ENCODE measurements at regions not wholly inside any gene's neighbourhood (a gene's known extent, or its start where the extent isn't known, plus 50 kb on each side); places are given as distances from the start of the nearest gene placed in this dataset.
"Not testable (repeated sequence)": the region's sequence is repeated elsewhere in the genome, so short reads cannot be mapped to it uniquely, and the experiment has no call there.

GRCh38 chr11:11717064-11717725, 95.4 kb upstream of the GALNT18 start:
- DNase-seq (ENCODE audit: low read depth), result no peak

DNA sequence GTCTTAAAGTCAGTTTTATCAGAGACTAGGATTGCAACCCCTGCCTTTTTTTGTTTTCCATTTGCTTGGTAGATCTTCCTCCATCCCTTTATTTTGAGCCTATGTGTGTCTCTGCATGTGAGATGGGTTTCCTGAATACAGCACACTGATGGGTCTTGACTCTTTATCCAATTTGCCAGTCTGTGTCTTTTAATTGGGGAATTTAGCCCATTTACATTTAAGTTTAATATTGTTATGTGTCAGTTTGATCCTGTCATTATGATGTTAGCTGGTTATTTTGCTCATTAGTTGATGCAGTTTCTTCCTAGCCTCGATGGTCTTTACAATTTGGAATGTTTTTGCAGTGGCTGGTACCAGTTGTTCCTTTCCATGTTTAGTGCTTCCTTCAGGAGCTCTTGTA, 93.3 kb upstream of the GALNT18 start:
- not testable (repeated sequence) for DNase-seq (ENCODE audit: low read depth)

GRCh38 chr11:11710556-11710955, 88.8 kb upstream of the GALNT18 start:
- no peak for DNase-seq (ENCODE audit: low read depth)

DNA sequence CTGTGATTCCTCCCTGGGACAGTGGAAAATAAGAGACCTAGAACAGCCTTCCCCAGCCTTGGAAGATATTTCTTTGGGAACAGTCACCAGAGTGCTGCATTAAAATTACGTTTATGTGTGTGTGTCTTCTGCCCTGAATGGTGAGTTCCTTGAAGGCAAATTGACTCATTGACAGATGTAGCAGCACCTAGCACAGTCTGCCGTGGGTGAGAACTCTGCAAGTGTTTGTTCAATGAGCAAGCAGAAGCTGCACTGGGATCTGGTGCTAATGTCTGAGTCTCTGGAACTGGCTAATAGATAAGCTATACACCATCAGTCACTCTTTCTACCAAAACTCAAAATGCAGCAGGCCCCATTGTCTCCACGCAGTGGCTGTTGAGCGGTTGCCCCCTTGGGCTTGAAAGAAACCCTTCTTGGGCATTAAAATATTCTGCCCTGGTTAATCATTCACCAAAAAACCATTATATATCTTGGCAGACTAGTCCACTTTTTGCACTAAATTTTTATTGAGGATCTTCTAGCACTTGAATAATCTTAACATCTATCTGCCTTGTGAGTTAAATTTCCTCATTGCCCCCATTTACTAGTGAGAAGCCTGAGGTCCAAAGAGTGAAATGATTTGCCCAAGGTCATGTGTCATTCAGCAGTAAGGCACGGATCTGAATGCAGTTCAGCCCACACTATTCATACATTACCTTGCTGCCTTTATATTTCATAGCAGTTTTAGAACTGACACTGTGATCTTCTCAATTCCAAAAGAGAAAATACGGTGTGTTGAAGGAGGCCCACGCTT, 87.8 kb upstream of the GALNT18 start:
- no peak for DNase-seq (ENCODE audit: low read depth)

- no peak for DNase-seq (ENCODE audit: low read depth)
Measured at GRCh38 chr11:11708256-11708655, 86.5 kb upstream of the GALNT18 start.

DNA sequence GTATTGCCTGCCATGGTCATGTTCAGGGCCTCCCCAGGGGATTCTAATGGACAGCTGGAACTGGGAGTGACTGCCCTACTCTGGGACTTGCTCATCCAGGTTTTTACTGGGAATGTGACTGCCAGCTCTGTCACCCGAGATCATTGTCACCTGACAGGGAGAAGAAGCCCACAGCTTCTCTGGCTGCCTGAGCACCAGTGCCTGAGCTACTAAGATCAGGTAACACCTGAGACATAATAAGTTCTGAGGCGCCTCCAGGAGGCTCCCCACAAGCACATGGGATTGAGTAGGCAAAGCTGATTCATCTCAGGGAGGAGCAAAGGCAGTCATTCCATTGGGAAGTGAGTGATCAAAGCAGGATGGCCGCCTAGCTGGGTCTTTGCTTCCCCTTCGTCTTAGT, 84.2 kb upstream of the GALNT18 start:
- no peak for DNase-seq (ENCODE audit: low read depth)

DNA sequence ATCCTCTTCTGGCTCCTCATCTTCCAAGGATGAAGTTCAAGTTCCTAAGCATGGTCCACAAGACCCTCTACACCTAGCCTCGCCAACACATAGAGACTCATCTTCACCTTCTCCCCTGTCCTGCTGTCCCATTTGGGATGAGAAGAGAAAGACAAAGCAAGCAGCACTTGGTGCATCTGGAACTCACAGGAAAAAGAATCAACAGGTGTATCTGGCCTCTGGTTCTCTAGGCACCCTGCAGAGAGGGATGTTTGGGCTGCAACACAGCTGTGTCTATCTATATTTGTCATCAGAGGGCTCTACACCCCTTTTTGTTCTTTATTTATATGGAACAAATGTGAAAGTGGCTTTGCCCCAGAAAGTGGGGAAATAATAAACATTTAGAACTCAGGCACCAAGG, 82.1 kb upstream of the GALNT18 start:
- no peak for DNase-seq (ENCODE audit: low read depth)

- DNase-seq (ENCODE audit: low read depth), result no peak
Measured at GRCh38 chr11:11701070-11701469, 79.3 kb upstream of the GALNT18 start.

DNA sequence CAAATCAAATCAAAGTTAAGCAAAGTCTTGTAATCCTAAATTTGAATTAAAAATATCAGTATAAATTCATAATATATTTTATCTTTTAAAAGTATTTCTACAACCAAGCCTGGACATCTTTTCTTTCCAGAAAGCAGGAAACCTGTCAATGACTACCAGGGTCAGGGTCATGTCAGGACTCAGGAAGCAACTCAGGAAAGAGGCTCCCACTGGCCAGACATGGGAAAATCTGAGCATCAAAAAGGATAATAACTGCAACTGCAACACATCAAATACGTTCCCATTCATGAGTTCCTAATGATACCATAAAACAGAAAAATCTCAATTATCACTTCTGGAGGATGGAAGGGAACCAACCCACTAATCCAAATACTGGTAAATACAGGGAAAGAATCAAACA, 76.0 kb upstream of the GALNT18 start:
- DNase-seq (ENCODE audit: low read depth), result no peak

- no peak for DNase-seq (ENCODE audit: low read depth)
Measured at GRCh38 chr11:11691296-11692151, 69.7 kb upstream of the GALNT18 start.

DNA sequence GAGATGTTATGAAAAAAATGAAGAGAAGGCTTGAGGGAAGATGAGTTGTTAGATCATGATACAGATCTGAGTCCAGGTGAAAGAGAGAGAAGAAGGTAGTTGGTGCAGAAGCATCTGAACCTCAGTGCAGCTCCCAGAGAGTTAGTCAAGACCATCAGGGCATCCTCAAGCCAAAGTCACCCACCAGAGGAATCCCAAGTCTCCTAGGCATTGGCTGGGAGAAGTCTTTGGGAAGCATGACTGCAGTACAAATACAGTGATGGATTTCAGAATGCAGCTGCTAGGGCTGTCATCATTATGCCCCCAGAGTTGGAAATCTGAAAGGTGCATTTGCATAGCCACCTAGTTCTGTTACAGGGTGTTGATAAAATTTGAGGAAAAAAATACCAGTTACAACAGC, 59.7 kb upstream of the GALNT18 start:
- no peak for DNase-seq (ENCODE audit: low read depth)

DNA sequence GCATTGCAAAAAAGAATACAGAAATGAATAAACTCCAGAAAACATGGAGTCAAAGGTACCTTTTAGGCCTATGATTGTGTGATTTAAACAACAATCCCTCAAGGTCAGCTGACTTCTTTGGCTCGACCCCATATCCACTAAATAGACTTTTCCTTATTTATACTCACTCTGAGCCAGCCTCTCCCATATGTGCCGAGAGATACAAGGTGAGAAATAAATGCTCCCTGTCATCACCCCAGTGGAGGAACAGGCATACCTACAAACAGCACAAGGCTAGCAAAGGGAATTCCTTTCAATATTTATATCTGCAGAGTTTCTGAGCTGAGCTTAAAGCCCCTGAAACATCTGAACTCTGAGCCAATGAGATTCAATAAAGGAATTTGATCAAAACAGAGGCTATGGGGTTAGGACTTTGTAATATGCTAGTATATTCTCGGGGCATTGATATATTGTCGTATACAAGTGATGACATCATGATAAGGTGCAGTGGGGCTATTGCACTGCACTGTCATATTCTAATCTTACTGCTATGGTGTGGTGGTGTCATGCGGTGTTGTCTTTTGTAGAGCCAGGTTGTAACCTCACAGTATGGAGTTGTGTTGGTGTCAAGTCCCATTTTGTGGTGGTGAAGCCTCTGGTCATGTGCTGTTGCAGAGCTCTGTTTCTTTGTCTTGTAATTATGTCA, 56.0 kb upstream of the GALNT18 start:
- DNase-seq (ENCODE audit: low read depth), result no peak

- no peak for DNase-seq (ENCODE audit: low read depth)
Measured at GRCh38 chr11:11675671-11676181, 53.9 kb upstream of the GALNT18 start.

DNA sequence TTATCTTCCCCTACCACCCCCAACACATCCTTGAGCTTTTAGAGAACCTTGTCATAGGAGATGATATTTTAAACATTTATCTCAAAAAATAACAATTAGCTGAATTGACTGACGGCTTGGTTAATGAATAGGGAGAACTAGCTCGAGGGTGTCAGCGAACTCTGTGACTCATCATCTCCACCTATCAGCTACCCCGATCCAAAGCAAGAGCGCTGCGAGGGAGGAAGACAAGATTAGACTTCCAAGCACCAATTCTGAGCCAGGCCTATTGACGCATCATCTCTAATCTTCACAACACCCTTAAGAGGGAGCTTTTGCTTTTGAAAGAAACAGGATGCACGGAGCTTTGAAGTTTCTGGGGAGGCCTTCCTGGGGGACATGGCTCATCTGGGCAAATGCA, 51.0 kb upstream of the GALNT18 start:
- DNase-seq (ENCODE audit: low read depth), result no peak

GRCh38 chr11:11672101-11672500, 50.3 kb upstream of the GALNT18 start:
- DNase-seq (ENCODE audit: low read depth), result no peak

Data from fibroblast of the conjunctiva (primary cell).